Adipocyte (in vitro differentiated cells): ENCODE measurements at regions not wholly inside any gene's neighbourhood (a gene's known extent, or its start where the extent isn't known, plus 50 kb on each side); places are given as distances from the start of the nearest gene placed in this dataset.

Experiments
- DNase-seq: peaks from one replicate; pipeline ENCODE4 v3.0.0-alpha.2; 2015; ENCODE audit warnings: low read depth
- H3K27me3 ChIP-seq: replicated peaks from 2 replicates; pipeline ENCODE4 v1.7.0; 2013; ENCODE audit warnings: mild to moderate bottlenecking, low read length, moderate library complexity; ENCODE audit not compliant: control insufficient read depth, insufficient read depth
- H3K36me3 ChIP-seq: 2 replicates; pipeline ENCODE4 v1.7.0; 2013; ENCODE audit warnings: low read length, mild to moderate bottlenecking, moderate library complexity; ENCODE audit not compliant: control insufficient read depth, insufficient read depth, severe bottlenecking
- H3K4me1 ChIP-seq: 2 replicates; pipeline ENCODE4 v1.7.0; 2013; ENCODE audit warnings: mild to moderate bottlenecking, low read length, moderate library complexity; ENCODE audit not compliant: control insufficient read depth, insufficient read depth
- H3K4me3 ChIP-seq: 2 replicates; pipeline ENCODE4 v1.7.0; 2013; ENCODE audit warnings: mild to moderate bottlenecking, low read length, moderate library complexity
- H3K9ac ChIP-seq: 2 replicates; pipeline ENCODE4 v1.7.0; 2013; ENCODE audit warnings: mild to moderate bottlenecking, low read length, moderate library complexity
- H3K9me3 ChIP-seq: 2 replicates; pipeline ENCODE4 v1.7.0; 2013; ENCODE audit warnings: mild to moderate bottlenecking, low read length, moderate library complexity; ENCODE audit not compliant: control insufficient read depth

DNA sequence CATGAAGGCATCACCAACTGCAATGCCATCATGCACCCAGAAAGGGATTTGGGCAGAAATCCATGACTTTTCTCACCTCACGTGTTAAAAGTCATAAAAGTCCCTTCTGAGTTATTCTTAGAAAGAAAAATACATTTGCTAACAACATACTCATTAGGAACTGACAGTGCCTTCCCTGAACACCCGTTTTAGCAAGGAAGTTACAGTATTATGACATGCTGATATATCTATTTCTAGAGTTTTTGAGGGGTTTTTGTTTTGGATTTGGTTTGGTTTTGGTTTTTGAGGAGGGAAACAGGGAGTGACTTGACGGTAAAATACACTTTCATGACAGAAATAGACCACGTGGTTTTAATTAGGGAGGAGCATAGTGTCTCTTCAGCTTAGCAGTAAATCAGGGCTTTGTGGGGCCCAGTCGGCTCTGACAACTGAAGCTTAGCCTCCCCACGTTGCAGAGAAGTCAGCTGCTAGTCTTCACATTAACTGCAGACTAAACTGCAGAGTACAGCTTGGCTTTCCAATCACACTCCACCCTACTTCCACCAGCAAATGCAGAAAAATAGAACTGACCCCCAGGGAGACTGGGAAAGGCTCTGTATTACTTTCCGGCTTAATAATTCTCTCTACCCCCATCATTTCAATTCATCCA is 141.4 kb downstream of the FAM124B start:
- Histone ChIP-seq H3K36me3 (no peaks in the 10 kb centered on the region), H3K27me3 (no peaks in the 10 kb centered on the region), H3K4me1 (peaks cover 58% of the 10 kb centered on the region), H3K9me3 (no peaks in the 10 kb centered on the region), H3K9ac (peak overlapping the region; percentile 30), H3K4me3 (no peak overlapping the region)
- DNase-seq = no peak

DNA sequence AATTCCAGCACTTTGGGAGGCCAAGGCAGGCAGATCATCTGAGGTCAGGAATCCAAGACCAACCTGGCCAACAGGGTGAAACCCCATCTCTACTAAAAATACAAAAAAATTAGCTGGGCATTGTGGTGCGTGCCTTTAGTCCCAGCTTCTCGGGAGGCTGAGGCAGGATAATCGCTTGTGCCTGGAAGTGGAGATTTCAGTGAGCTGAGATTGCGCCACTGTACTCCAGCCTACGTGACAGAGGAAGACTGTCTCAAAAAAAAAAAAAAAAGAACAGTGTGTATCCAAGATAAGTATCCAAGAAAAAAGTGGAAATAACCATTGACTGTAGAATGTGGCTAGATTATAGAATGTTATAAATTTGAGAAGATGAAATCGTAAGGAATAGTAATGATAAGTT is 142.1 kb downstream of the FAM124B start:
- Histone ChIP-seq H3K36me3 (no peaks in the 10 kb centered on the region), H3K4me3 (no peak overlapping the region), H3K27me3 (no peaks in the 10 kb centered on the region), H3K9me3 (no peaks in the 10 kb centered on the region), H3K9ac (no peak overlapping the region), H3K4me1 (peaks cover 60% of the 10 kb centered on the region)
- DNase-seq = no peak

DNA sequence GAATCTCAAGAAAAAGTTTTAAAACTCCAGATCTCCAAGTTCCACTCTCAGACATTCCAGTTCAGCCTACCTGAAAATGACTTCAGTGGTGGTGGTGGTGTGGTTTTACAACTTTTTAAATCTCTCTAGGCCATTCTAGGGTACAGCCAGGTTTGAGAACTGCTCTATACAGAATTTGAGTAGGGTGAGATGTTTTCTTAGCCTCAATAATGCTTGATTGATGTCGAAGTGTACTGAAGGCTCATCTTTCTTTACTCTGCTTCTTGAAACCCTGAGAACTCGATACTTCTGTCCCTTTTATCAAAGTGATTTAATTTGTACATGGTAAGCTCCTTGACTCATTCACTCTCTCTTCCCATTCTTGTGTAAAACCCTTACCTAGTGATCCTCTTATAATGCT is 143.8 kb downstream of the FAM124B start:
- no peak overlapping the region for H3K4me3 ChIP-seq
- H3K4me1 ChIP-seq = peaks cover 52% of the 10 kb centered on the region
- H3K27me3 ChIP-seq = no peaks in the 10 kb centered on the region
- H3K36me3 ChIP-seq = no peaks in the 10 kb centered on the region
- no peaks in the 10 kb centered on the region for H3K9me3 ChIP-seq
- H3K9ac ChIP-seq = no peak overlapping the region
- DNase-seq = no peak

DNA sequence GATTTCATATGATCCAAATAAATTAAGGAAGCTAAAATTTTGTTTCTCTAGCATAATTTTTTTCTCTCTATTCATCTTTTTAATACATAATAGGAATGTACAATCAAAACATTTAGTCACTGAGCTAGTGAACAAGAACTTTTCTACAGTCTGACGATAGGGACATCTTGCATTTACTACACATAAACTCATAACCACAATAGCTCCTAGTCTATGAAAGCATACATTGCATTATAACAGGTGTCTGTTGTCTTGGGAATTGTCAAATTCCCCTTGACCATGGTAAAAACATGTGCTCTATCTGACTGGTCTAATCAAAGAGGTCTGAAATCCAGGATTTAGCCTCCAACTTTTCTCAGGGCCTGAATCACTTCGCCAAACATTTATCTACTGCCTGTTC is 144.8 kb downstream of the FAM124B start:
- Histone ChIP-seq H3K36me3 (no peaks in the 10 kb centered on the region), H3K27me3 (no peaks in the 10 kb centered on the region), H3K9ac (no peak overlapping the region), H3K4me3 (no peak overlapping the region), H3K4me1 (peaks cover 52% of the 10 kb centered on the region), H3K9me3 (no peaks in the 10 kb centered on the region)
- peak; percentile 35 for DNase-seq

DNA sequence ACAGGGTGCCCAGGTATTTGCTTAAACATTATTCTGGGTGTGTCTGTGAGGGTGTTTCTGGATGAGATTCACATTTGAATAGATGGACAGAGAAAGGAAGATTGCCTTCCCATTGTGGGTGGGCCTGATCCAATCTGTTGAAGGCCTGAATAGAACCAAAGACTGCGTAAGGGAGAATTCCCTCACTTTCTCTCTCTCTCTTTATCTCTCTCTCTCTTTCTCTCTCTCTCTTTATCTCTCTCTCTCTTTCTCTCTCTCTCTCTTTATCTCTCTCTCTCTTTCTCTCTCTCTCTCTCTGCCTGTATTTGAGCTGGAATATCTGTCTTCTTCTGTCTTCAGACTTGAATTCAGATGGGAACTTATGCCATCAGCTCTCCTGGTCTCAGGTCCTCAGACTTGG is 148.4 kb downstream of the FAM124B start:
- Histone ChIP-seq H3K4me1 (peaks cover 24% of the 10 kb centered on the region), H3K9me3 (no peaks in the 10 kb centered on the region), H3K27me3 (no peaks in the 10 kb centered on the region), H3K4me3 (no peak overlapping the region), H3K9ac (no peak overlapping the region), H3K36me3 (no peaks in the 10 kb centered on the region)
- no peak for DNase-seq

DNA sequence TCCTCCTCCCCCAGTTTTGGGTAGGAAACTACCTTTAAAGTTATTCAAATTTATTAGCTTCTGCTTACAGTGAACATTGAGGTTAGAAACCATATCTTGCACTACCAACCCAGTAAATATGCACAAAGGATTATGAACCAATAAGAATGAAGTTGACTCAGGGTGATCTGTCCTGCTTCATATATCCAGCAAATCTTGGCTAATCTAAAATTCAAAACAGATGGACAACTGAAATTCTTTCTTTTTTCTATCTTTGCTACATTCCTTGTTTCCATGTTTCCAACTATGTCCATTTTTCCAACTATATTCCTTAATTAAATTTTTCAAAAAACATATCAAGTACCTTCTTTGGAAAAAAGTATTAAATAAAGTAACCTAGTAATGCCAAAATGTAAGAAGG is 149.3 kb downstream of the FAM124B start:
- no peak overlapping the region for H3K4me3 ChIP-seq
- no peak overlapping the region for H3K9ac ChIP-seq
- no peaks in the 10 kb centered on the region for H3K36me3 ChIP-seq
- no peaks in the 10 kb centered on the region for H3K9me3 ChIP-seq
- peak; percentile 86 for DNase-seq
- H3K27me3 ChIP-seq = no peaks in the 10 kb centered on the region
- H3K4me1 ChIP-seq = peaks cover 24% of the 10 kb centered on the region

DNA sequence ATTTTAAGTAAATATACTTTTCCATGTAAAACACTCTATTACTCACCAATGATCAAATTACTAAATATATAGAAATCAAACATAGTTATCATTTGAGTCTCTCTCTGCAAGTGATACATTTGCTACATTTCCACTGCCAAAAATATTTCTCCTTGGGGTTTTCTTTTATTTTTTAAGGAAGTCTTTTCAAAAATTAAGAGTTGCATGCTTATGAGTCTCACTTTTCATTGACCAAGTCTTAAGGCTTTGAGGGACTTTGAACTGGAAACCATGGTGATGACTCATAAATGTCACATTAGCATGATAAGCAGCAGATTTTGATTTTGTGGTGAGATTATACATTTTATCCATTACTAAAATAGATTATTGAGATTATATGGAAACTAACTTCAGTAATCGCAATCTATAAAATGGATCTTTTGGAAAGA is 152.9 kb downstream of the FAM124B start:
- no peak overlapping the region for H3K9ac ChIP-seq
- H3K27me3 ChIP-seq = no peaks in the 10 kb centered on the region
- H3K36me3 ChIP-seq = no peaks in the 10 kb centered on the region
- no peak overlapping the region for H3K4me3 ChIP-seq
- peak; percentile 44 for DNase-seq
- no peaks in the 10 kb centered on the region for H3K9me3 ChIP-seq
- H3K4me1 ChIP-seq = peaks cover 6% of the 10 kb centered on the region

DNA sequence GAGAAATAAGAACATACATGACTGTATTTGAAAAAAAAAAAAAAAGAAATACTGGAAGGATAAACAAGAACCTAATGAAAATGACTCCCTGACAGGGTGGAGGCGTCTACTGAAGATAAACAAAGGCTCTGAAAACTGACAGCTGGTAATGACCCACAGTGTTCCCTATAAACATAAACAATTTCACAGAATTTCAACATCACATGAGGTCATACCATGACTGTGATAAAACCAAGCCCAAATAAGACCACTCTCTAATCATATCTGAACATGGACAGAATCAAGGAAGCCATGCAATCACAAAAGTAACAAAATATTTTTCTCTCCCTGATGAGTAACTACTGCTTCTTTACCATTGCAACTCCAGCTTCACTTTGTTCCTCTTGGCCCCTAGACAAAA is 159.3 kb downstream of the FAM124B start:
- H3K4me3 ChIP-seq = no peak overlapping the region
- peaks cover 7% of the 10 kb centered on the region for H3K4me1 ChIP-seq
- DNase-seq = peak; percentile 52
- H3K27me3 ChIP-seq = no peaks in the 10 kb centered on the region
- H3K36me3 ChIP-seq = no peaks in the 10 kb centered on the region
- no peak overlapping the region for H3K9ac ChIP-seq
- no peaks in the 10 kb centered on the region for H3K9me3 ChIP-seq

DNA sequence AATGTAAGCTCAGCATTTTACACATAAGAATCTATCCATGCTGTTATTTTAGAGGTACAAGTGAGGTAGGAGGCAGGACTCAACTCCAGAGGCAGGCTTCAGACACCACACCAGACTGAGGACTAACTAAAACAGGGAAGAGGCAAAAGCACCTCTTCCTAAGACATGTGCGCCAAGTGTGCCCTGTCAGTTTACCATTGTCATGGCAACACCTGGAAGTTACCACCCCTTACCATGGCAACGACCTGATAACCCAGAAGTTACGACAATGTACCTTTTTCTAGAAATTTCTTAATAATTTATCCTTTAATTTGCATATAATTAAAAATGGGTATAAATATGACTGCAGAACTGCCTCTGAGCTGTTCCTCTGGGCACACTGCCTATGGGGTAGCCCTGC is 160.1 kb downstream of the FAM124B start:
- no peak overlapping the region for H3K9ac ChIP-seq
- H3K36me3 ChIP-seq = no peaks in the 10 kb centered on the region
- H3K9me3 ChIP-seq = no peaks in the 10 kb centered on the region
- peaks cover 7% of the 10 kb centered on the region for H3K4me1 ChIP-seq
- no peak for DNase-seq
- H3K4me3 ChIP-seq = no peak overlapping the region
- H3K27me3 ChIP-seq = no peaks in the 10 kb centered on the region

DNA sequence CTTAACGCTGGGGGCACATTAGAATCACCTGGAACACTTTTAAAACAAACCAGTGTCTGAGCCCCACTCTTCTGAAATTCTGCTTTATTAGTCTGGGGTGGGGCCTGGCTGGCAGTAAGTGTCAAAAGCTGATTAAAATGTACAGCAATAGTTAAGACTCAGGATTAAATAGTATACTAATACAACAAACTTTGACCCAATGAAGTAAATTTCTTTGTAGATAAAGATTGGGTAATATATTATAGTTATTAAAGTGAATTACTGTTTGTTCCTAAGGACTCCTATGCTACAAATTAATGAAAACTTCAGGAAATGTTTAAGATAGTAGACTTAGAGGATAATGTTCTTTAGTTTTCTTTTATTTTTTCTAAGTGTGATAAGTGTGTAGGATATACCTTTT is 160.9 kb downstream of the FAM124B start:
- Histone ChIP-seq H3K9ac (no peak overlapping the region), H3K36me3 (no peaks in the 10 kb centered on the region), H3K4me3 (no peak overlapping the region), H3K27me3 (no peaks in the 10 kb centered on the region), H3K4me1 (peaks cover 7% of the 10 kb centered on the region), H3K9me3 (no peaks in the 10 kb centered on the region)
- DNase-seq = no peak

DNA sequence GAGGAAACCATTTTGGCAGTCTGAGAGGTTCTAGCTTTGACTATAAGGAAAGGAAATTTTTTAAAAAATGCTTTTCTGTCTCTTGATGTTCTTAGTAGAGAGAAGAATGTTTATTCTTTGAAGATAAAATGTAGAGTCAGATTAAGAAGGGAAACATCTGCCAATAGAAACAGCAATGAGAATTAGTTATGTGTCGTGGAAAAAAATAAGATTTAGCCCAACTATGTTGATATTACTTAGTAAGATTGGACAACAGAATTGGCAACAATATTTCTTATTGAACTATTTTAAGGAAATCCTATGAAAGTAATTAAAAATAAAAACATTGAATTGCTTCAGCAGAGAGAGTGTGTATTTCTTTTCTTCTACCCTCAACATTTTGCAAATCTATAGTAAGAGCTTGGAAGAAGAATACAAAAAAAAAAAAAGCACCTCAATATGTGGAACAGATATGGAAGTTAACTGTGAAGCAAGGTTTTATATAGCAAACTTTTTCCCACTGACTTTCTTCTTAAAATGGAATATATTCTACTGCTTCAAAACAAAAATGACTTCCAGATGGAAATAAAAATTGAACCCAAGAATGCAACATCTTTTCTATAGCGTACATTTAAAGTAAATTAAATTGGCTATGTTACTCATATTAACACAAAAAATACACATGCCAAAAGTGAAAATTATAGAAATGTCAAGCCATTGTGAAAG is 177.9 kb downstream of the FAM124B start:
- H3K27me3 ChIP-seq = no peaks in the 10 kb centered on the region
- DNase-seq = no peak
- no peaks in the 10 kb centered on the region for H3K9me3 ChIP-seq
- peaks cover 24% of the 10 kb centered on the region for H3K4me1 ChIP-seq
- H3K4me3 ChIP-seq = no peak overlapping the region
- no peak overlapping the region for H3K9ac ChIP-seq
- no peaks in the 10 kb centered on the region for H3K36me3 ChIP-seq

DNA sequence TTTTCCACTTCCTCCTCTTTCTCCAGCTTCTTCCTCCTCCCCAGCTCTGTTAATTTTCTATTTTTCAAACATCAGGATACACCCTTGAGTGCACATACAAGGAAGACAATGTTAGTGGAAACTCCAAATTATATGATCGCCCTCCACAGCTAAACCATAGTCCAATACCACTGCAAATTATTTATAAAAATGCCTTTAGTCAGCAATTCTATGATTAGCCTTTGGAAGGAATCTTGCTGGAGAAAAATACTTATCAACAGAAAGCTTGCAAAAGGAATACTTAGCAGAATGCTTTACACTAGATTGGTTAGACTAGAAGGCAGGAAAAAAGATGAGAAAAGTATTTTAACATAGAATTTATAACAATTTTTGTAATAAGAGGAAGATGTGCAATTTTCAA is 178.9 kb downstream of the FAM124B start:
- H3K4me1 ChIP-seq = peaks cover 24% of the 10 kb centered on the region
- no peaks in the 10 kb centered on the region for H3K27me3 ChIP-seq
- no peak for DNase-seq
- no peak overlapping the region for H3K4me3 ChIP-seq
- H3K36me3 ChIP-seq = no peaks in the 10 kb centered on the region
- no peaks in the 10 kb centered on the region for H3K9me3 ChIP-seq
- H3K9ac ChIP-seq = no peak overlapping the region
